HL-60 (cell line): ENCODE measurements at regions not wholly inside any gene's neighbourhood (a gene's known extent, or its start where the extent isn't known, plus 50 kb on each side); places are given as distances from the start of the nearest gene placed in this dataset.

Experiments used
- DNase-seq, 2 experiments: peaks; one replicate each; pipeline ENCODE4 v3.0.0-alpha.2; 2010 to 2020; ENCODE audit warnings: low read depth in 1 of 2, low spot score in 1 of 2
- H3K27ac ChIP-seq: fragments of 250-450 bp; sonication (Bioruptor Pico); replicated peaks from 2 replicates; pipeline ENCODE4 v1.5.1; 2020; ENCODE audit warnings: mild to moderate bottlenecking, moderate library complexity
- H3K27me3 ChIP-seq: fragments of 250-450 bp; sonication (Bioruptor Pico); 2 replicates; pipeline ENCODE4 v1.5.1; 2021; ENCODE audit warnings: mild to moderate bottlenecking, moderate library complexity; ENCODE audit not compliant: insufficient read depth, poor library complexity, severe bottlenecking
- H3K4me3 ChIP-seq: replicated peaks from 2 replicates; pipeline ENCODE4 v1.5.1; 2011; ENCODE audit warnings: mild to moderate bottlenecking, control low read depth, low read length; ENCODE audit not compliant: insufficient read depth
- CTCF ChIP-seq: IDR thresholded peaks from one replicate; pipeline ENCODE4 v1.5.1; 2011; ENCODE audit warnings: low read length, control low read depth, inconsistent platforms; ENCODE audit not compliant: insufficient read depth
- GABPA ChIP-seq: IDR thresholded peaks from 2 replicates; pipeline ENCODE4 v1.6.1; 2012; ENCODE audit warnings: low read depth
- POLR2AphosphoS5 ChIP-seq: IDR thresholded peaks from 2 replicates; pipeline ENCODE4 v1.6.1; 2012; ENCODE audit warnings: low read depth
- REST ChIP-seq: IDR thresholded peaks from 2 replicates; pipeline ENCODE4 v1.6.1; 2012; ENCODE audit warnings: low read depth; ENCODE audit not compliant: insufficient replicate concordance
- SPI1 ChIP-seq: IDR thresholded peaks from 2 replicates; pipeline ENCODE4 v1.6.1; 2012; ENCODE audit warnings: low read depth, mild to moderate bottlenecking, borderline replicate concordance

- H3K4me3 ChIP-seq: no peak overlapping the region
- TF ChIP-seq SPI1 (no peak), GABPA (no peak), POLR2AphosphoS5 (no peak), REST (no peak), CTCF (no peak)
- no peaks in the 10 kb centered on the region for H3K27me3 ChIP-seq
- no peak for DNase-seq
- no peak overlapping the region for H3K27ac ChIP-seq
Measured at GRCh38 chr6:170212956-170213636, 77.8 kb downstream of the DLL1 start.

- no peak for DNase-seq
- no peak overlapping the region for H3K27ac ChIP-seq
- TF ChIP-seq SPI1: no peak
- H3K4me3 ChIP-seq: no peak overlapping the region
- no peaks in the 10 kb centered on the region for H3K27me3 ChIP-seq
Measured at GRCh38 chr6:170212051-170212756, 78.7 kb downstream of the DLL1 start.

- Histone ChIP-seq H3K27ac (no peak overlapping the region), H3K4me3 (no peak overlapping the region), H3K27me3 (no peaks in the 10 kb centered on the region)
- DNase-seq: no peak
- TF ChIP-seq POLR2AphosphoS5: no peak
- no peak for TF ChIP-seq SPI1
- no peak for TF ChIP-seq REST
- no peak for TF ChIP-seq GABPA
- no peak for TF ChIP-seq CTCF
Measured at GRCh38 chr6:170211404-170212025, 79.4 kb downstream of the DLL1 start.

- Histone ChIP-seq H3K27ac (no peak overlapping the region), H3K4me3 (no peak overlapping the region), H3K27me3 (no peaks in the 10 kb centered on the region)
- TF ChIP-seq REST (no peak), SPI1 (no peak), GABPA (no peak), CTCF (no peak), POLR2AphosphoS5 (no peak)
- no peak for DNase-seq
Measured at GRCh38 chr6:170210651-170211403, 80.1 kb downstream of the DLL1 start.
